ENCODE measurements at regions not wholly inside any gene's neighbourhood (a gene's known extent, or its start where the extent isn't known, plus 50 kb on each side); places are given as distances from the start of the nearest gene placed in this dataset.
A peak's percentile ranks its signal among the peaks of the same experiment; 100 is the strongest.

- Histone ChIP-seq H3K9ac (ENCODE audit: insufficient read depth, low read length) (no peak overlapping the region), H3K27me3 (ENCODE audit: control insufficient read depth, insufficient read depth, low read length) (no peaks in the 10 kb centered on the region), H3K36me3 (ENCODE audit: control insufficient read depth, insufficient read depth, low read length) (no peaks in the 10 kb centered on the region), H4K20me1 (ENCODE audit: control insufficient read depth, extremely low read depth, insufficient read depth, low read length) (no peaks in the 10 kb centered on the region), H2AFZ (ENCODE audit: low read length) (peak overlapping the region; percentile 24), H3K4me3 (replicated peaks in 1 of 4; ENCODE audit: control extremely low read depth in 1 of 4, insufficient read depth in 1 of 4, low read depth in 3 of 4, low read length in 4 of 4) (no peak overlapping the region), H3K79me2 (ENCODE audit: control insufficient read depth, insufficient read depth, low read length) (no peaks in the 10 kb centered on the region), H3K27ac (ENCODE audit: insufficient read depth, low read length) (peak overlapping the region; percentile 57), H3K4me2 (ENCODE audit: extremely low read depth, insufficient read depth, low read length) (peak overlapping the region; percentile 70), H3K9me3 (ENCODE audit: control insufficient read depth, insufficient read depth, low read depth, low read length) (no peaks in the 10 kb centered on the region), H3K4me1 (ENCODE audit: control insufficient read depth, extremely low read depth, insufficient read depth, low read length) (peaks cover 4% of the 10 kb centered on the region)
- TF ChIP-seq EZH2 (IDR thresholded peaks at IDR 0.05; ENCODE audit: low read length, missing control alignments) (no peak), CTCF (conservative IDR thresholded peaks at IDR 0.05 in 1 of 2, IDR thresholded peaks at IDR 0.05 in 1 of 2; ENCODE audit: low read depth in 1 of 2, low read length in 2 of 2) (no peak)
- DNase-seq (ENCODE audit: low read depth in 2 of 2): peak; percentile 34 to 50
Observed at GRCh38 chrX:13473442-13474163, 95.8 kb upstream of the EGFL6 start.

GRCh38 chrX:13472975-13473374, 96.4 kb upstream of the EGFL6 start:
- H3K9ac ChIP-seq (ENCODE audit: insufficient read depth, low read length): no peak overlapping the region
- no peak for DNase-seq (ENCODE audit: low read depth in 2 of 2)
- no peak overlapping the region for H3K4me3 ChIP-seq (replicated peaks in 1 of 4; ENCODE audit: control extremely low read depth in 1 of 4, insufficient read depth in 1 of 4, low read depth in 3 of 4, low read length in 4 of 4)

DNA sequence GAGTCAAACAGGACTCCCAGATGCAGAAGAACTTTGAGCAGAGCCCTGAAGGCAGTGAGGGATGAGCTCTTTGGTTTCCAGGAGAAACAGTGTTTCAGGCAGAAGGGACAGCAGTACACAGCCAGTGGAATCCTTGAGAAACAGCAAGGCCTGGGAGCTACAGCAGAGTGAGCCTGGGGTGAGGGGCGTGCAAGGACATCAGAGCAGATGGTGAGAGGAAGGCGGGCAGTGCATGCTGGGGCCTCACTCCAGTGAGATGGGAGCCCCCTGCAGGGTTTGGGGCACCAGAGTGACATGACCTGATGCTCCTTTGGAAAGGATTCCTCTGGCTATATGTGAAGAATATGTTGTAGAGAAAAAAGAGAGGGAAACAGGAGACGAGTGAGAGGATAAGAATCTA, 98.1 kb upstream of the EGFL6 start:
- Histone ChIP-seq H3K4me1 (ENCODE audit: control insufficient read depth, extremely low read depth, insufficient read depth, low read length) (peaks cover 4% of the 10 kb centered on the region), H3K4me2 (ENCODE audit: extremely low read depth, insufficient read depth, low read length) (no peak overlapping the region), H3K27me3 (ENCODE audit: control insufficient read depth, insufficient read depth, low read length) (no peaks in the 10 kb centered on the region), H3K79me2 (ENCODE audit: control insufficient read depth, insufficient read depth, low read length) (no peaks in the 10 kb centered on the region), H3K36me3 (ENCODE audit: control insufficient read depth, insufficient read depth, low read length) (no peaks in the 10 kb centered on the region), H2AFZ (ENCODE audit: low read length) (no peak overlapping the region), H4K20me1 (ENCODE audit: control insufficient read depth, extremely low read depth, insufficient read depth, low read length) (no peaks in the 10 kb centered on the region), H3K27ac (ENCODE audit: insufficient read depth, low read length) (peak overlapping the region; percentile 23), H3K9me3 (ENCODE audit: control insufficient read depth, insufficient read depth, low read depth, low read length) (no peaks in the 10 kb centered on the region), H3K9ac (ENCODE audit: insufficient read depth, low read length) (no peak overlapping the region), H3K4me3 (replicated peaks in 1 of 4; ENCODE audit: control extremely low read depth in 1 of 4, insufficient read depth in 1 of 4, low read depth in 3 of 4, low read length in 4 of 4) (no peak overlapping the region)
- no peak for DNase-seq (ENCODE audit: low read depth in 2 of 2)
- TF ChIP-seq CTCF (conservative IDR thresholded peaks at IDR 0.05 in 1 of 2, IDR thresholded peaks at IDR 0.05 in 1 of 2; ENCODE audit: low read depth in 1 of 2, low read length in 2 of 2) (no peak), EZH2 (IDR thresholded peaks at IDR 0.05; ENCODE audit: low read length, missing control alignments) (no peak)

More at GRCh38 chrX:13472975-13473374, 96.4 kb upstream of the EGFL6 start:
- Histone ChIP-seq H3K9me3 (ENCODE audit: control insufficient read depth, insufficient read depth, low read depth, low read length) (no peaks in the 10 kb centered on the region), H3K4me1 (ENCODE audit: control insufficient read depth, extremely low read depth, insufficient read depth, low read length) (peaks cover 4% of the 10 kb centered on the region), H4K20me1 (ENCODE audit: control insufficient read depth, extremely low read depth, insufficient read depth, low read length) (no peaks in the 10 kb centered on the region), H3K4me2 (ENCODE audit: extremely low read depth, insufficient read depth, low read length) (no peak overlapping the region), H3K36me3 (ENCODE audit: control insufficient read depth, insufficient read depth, low read length) (no peaks in the 10 kb centered on the region), H3K27me3 (ENCODE audit: control insufficient read depth, insufficient read depth, low read length) (no peaks in the 10 kb centered on the region), H3K79me2 (ENCODE audit: control insufficient read depth, insufficient read depth, low read length) (no peaks in the 10 kb centered on the region), H3K27ac (ENCODE audit: insufficient read depth, low read length) (peak overlapping the region; percentile 57), H2AFZ (ENCODE audit: low read length) (no peak overlapping the region)
- TF ChIP-seq EZH2 (IDR thresholded peaks at IDR 0.05; ENCODE audit: low read length, missing control alignments) (no peak), CTCF (conservative IDR thresholded peaks at IDR 0.05 in 1 of 2, IDR thresholded peaks at IDR 0.05 in 1 of 2; ENCODE audit: low read depth in 1 of 2, low read length in 2 of 2) (no peak)
